GM18511 (cell line): ENCODE measurements at regions not wholly inside any gene's neighbourhood (a gene's known extent, or its start where the extent isn't known, plus 50 kb on each side); places are given as distances from the start of the nearest gene placed in this dataset.

Source experiments
- ATAC-seq: cut with Tn5 transposase; IDR thresholded peaks from one replicate; pipeline ENCODE4 v1.9.1; 2021; ENCODE audit warnings: mild to moderate bottlenecking, moderate library complexity; ENCODE audit not compliant: unreplicated experiment

GRCh38 chr5:88401686-88402085 is 133.0 kb upstream of the TMEM161B start:
- ATAC-seq, result no peak

DNA sequence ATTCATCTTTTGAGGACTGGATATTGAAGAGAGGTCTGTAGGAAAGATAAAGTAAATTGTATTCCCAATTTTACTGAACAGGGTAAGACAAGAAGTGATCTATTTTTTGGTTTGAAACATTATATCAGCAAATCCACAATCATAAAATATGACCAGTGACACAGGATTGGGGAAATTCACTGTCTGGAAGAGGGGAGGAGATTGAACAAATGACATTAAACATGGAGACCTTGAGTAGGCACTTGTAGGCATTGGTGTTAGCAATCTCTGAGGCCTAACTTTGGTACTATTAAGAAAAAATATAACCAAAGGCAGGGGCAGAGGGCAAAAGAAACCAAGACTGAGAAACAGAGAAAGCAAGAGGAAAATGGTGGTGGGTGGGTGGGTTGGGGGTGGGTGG is 132.6 kb upstream of the TMEM161B start:
- ATAC-seq, result no peak

DNA sequence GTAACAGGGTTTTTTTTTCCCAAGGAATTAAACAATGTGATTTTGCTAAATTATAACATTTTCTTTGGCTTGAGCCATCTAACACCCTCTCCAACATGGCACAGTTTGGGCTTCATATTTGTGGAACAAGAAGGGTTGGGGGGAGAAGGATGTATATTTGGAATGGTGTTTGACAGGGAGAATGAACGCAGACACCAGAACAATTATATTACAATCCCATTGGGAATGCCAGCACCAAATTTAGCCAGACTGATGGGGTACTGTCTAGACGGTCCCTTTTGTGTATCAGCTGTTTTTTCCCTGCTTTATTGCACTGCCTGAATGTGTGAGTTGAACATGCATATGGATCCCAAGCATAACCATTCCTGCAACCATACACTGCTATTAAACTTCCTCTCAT is 130.9 kb upstream of the TMEM161B start:
- no peak for ATAC-seq

DNA sequence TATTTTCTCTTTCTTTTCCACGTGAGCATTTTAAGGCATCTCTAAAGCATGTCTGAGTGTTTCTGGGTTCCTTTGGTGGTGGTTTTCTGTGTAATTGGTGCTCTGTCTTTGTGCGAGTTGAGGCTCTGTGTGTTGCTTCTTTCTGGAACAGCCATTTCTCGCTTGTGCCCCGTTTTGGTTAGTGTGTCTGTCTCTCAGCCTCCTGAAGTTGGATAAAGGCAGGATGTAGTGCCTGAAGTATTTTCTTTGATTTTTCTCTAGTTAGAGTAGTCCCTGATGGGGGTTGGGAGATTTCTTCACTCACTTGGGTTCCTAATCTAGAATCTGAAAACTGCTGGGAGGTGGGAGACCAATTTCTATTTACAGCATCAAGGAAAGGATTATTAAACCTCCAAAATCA is 129.7 kb upstream of the TMEM161B start:
- ATAC-seq, result no peak

- ATAC-seq, result no peak
Observed at GRCh38 chr5:88396751-88397281, 128.2 kb upstream of the TMEM161B start.

GRCh38 chr5:88396000-88396535 is 127.4 kb upstream of the TMEM161B start:
- no peak for ATAC-seq

GRCh38 chr5:88395264-88395663 is 126.6 kb upstream of the TMEM161B start:
- ATAC-seq, result no peak

- ATAC-seq, result no peak
Observed at GRCh38 chr5:88394536-88395175, 126.0 kb upstream of the TMEM161B start.

DNA sequence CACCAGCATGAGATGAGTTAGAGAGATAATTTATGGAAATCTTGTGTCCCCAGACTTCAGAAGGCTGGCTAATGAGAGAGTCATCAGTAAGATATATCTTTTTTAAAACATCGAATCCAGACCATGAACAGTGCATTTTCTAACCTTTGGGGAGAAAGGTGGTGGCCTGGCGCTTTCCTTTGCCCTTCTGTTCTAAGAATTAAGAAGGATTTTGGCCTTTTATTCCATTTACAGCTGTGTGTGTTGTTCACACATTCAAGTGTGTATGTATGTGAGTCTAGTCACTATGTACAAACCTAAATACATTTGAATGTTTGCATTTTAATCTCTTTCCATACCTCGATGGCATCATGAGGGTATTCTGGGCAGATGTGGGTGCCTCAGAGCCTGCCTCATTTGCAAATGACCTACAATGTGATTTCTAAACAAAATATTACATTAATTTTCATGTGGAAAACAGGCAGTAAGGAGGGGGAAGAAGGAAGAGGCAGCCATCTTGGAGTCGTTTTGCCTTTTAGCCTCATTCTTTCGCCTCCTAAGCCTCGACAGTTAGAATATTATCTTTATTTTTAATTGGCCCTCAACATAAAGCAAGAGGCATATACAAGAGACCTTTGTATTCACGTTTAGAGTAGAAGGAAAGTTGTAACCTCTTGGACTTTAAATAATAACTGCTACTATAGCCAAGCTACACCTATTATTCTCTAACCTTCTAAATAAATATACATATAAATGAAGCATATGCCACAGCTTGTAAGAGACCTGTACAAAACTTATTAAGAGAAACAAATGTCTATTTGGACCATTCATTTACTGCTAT is 125.3 kb upstream of the TMEM161B start:
- ATAC-seq, result no peak

DNA sequence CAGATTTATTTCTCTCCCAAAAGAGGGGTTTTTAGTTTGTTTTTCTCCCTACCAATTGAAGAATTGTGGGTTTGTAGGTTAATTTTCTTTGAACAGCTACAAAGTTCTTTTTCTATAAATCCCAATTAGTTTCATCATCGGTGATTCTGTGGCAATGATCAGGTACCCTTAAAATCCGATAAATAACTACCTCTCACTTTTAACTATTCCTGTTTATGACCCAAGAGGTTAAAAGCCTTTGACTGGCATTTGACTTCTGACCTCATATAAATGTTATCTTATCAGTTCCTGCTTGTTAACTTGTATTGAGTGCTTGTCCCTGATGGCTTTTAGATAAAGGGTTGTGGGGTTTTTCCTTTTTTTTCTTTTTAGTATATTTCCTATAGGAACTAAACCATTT is 124.4 kb upstream of the TMEM161B start:
- no peak for ATAC-seq

DNA sequence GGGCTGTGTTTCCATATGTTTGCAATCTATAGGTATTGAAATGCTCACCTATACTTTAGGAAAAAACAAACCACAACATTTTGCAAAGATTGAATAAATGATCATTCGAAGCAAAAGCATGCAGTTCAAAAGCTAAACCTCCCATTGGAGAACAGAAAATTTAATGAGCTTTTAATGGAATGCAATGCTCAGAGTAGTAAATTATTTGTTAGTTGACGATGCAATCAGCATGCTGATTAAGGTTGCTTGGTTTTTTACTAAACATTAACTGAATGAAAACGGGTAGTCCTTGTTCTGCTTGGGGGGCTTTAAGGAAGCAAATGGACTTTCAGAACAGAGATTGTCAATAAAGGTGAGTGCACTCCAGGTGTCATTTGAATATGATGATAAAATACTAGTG is 123.3 kb upstream of the TMEM161B start:
- ATAC-seq, result no peak

- no peak for ATAC-seq
Observed at GRCh38 chr5:88391116-88391515, 122.5 kb upstream of the TMEM161B start.

GRCh38 chr5:88390481-88390880 is 121.8 kb upstream of the TMEM161B start:
- ATAC-seq, result no peak

DNA sequence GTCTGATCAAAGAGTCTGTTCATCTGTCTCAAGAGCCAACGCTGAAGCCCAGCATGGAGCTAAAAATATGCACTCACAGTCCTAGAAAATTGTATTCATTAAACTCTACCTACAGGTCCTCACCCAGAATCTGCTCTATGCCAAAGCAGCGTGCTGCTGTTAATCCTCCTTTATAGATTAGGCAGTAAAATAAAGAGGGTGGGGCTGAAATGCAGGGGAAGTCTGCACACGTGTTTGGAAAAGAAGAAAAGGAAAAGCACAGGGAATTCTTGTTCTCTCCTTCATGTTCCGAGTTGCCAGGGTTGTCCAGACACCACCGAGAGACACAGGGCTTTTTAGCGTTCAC is 121.4 kb upstream of the TMEM161B start:
- ATAC-seq, result no peak

DNA sequence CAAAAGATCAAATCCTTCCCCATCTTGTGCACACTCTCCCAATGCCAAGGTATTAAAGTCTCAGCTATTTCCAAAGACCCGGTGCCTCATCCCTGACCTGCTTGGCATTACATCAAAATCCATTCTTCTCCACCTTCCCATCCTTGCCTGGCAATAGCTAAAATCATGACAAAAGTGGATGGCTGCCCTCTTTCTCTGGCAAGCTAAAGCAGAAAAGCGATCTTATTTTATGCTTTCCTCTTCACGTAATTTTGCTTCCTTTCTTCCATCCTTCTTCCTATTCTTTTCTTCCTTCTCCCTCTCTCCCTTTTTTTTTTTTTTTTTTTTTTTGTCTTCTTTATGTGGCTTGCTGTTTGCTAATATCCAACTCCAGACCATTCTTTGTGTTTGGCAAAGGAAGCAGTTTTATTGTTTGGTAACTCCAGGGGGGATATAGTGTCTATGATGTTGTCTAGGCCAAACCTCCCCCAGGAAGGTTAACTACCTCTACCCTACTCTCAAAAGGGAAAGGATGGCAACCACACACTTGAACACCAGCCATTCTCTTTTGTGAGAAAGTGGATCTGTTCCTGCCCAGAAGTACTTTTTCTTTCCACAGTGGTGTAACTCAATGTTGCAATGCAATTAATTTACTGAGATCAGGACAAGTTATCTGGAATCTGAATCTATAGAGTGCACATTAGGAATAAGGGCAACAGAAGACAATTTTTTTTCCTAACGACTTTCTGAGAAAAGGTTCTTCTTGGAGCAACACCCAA is 120.9 kb upstream of the TMEM161B start:
- ATAC-seq, result no peak

DNA sequence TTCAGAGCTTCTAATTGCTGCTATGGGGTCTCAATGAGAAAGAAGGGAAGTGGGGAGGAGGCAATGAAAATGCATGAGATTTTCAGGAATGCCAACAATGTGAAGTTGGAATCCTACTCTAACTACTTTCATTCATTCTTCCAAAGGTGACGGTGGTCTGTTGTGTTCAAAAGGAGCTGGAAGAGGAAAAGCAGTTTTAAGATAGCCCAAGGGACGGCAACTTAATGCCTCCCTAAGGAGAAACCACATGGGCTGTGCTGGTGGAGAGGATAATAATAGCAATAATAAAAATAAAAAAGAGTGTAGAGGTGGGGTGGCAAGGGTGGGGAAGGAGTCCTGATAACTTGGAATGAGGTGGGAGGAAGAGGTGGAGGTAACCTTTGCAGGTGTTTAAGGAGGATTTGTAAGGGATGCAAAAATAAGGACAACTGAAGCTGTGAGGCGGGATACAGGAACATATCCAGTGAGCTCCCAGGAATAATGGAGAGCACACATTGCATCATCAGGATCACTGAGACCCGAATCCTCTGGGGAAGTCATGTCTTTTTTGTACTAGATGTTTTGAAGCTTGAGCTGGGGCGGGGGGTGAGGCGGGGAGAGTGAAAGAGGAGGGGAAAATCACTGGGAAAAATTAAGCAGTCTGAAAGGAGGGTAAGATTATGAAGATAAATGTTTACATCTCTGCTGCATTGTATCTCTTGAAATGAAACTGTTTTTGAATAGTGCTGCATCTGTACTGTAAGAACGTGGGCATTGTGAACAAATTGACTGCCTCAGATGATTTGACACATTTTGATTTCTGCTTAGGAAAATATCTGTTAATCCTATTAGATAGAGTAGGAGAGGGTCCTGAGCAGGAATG is 120.1 kb upstream of the TMEM161B start:
- no peak for ATAC-seq

- no peak for ATAC-seq
Observed at GRCh38 chr5:88384886-88385285, 116.2 kb upstream of the TMEM161B start.

GRCh38 chr5:88380332-88380731 is 111.7 kb upstream of the TMEM161B start:
- ATAC-seq, result no peak

GRCh38 chr5:88377705-88378656 is 109.3 kb upstream of the TMEM161B start:
- ATAC-seq, result no peak
